CD4-positive, alpha-beta T cell treated with Interleukin-4 for 1 hour (primary cell): ENCODE measurements at regions not wholly inside any gene's neighbourhood (a gene's known extent, or its start where the extent isn't known, plus 50 kb on each side); places are given as distances from the start of the nearest gene placed in this dataset.
"Not testable (repeated sequence)": the region's sequence is repeated elsewhere in the genome, so short reads cannot be mapped to it uniquely, and the experiment has no call there.

Experiments
- DNase-seq, 2 donors: peaks; one replicate each; pipeline ENCODE4 v3.0.0-alpha.2; 2020 to 2022

GRCh38 chr3:107117922-107118536 is 259.2 kb upstream of the CCDC54 start:
- no peak for DNase-seq

- DNase-seq: no peak
These were observed 252.4 kb upstream of the CCDC54 start for GRCh38 chr3:107124885-107125284.

GRCh38 chr3:107128946-107129345 is 248.3 kb upstream of the CCDC54 start:
- DNase-seq: no peak

GRCh38 chr3:107130089-107130700 is 247.0 kb upstream of the CCDC54 start:
- DNase-seq: no peak

- DNase-seq: no peak
These were observed 244.6 kb upstream of the CCDC54 start for GRCh38 chr3:107132674-107133073.

GRCh38 chr3:107133891-107134290 is 243.3 kb upstream of the CCDC54 start:
- DNase-seq: no peak

- DNase-seq: no peak
These were observed 235.1 kb upstream of the CCDC54 start for GRCh38 chr3:107142171-107142570.

- DNase-seq: no peak
These were observed 234.3 kb upstream of the CCDC54 start for GRCh38 chr3:107142786-107143575.

GRCh38 chr3:107150675-107151074 is 226.6 kb upstream of the CCDC54 start:
- DNase-seq: no peak

GRCh38 chr3:107153981-107154380 is 223.3 kb upstream of the CCDC54 start:
- no peak for DNase-seq

- no peak for DNase-seq
These were observed 204.8 kb upstream of the CCDC54 start for GRCh38 chr3:107172411-107172810.

- DNase-seq: no peak
These were observed 192.9 kb upstream of the CCDC54 start for GRCh38 chr3:107184375-107184774.

GRCh38 chr3:107188262-107188661 is 189.0 kb upstream of the CCDC54 start:
- no peak for DNase-seq

- no peak for DNase-seq
These were observed 188.0 kb upstream of the CCDC54 start for GRCh38 chr3:107189158-107189791.

GRCh38 chr3:107193116-107193515 is 184.1 kb upstream of the CCDC54 start:
- DNase-seq: no peak

- no peak for DNase-seq
These were observed 178.6 kb upstream of the CCDC54 start for GRCh38 chr3:107198581-107199181.

GRCh38 chr3:107201146-107201545 is 176.1 kb upstream of the CCDC54 start:
- DNase-seq: no peak

- DNase-seq: not testable (repeated sequence)
These were observed 174.4 kb upstream of the CCDC54 start for GRCh38 chr3:107202885-107203284.

GRCh38 chr3:107204121-107204520 is 173.1 kb upstream of the CCDC54 start:
- DNase-seq: no peak

GRCh38 chr3:107205358-107205757 is 171.9 kb upstream of the CCDC54 start:
- no peak for DNase-seq

GRCh38 chr3:107206141-107206540 is 171.1 kb upstream of the CCDC54 start:
- DNase-seq: peak in 1 of 2 donors; percentile 14

GRCh38 chr3:107206945-107207344 is 170.3 kb upstream of the CCDC54 start:
- no peak for DNase-seq

- no peak for DNase-seq
These were observed 169.1 kb upstream of the CCDC54 start for GRCh38 chr3:107208100-107208499.
